ENCODE measurements at regions not wholly inside any gene's neighbourhood (a gene's known extent, or its start where the extent isn't known, plus 50 kb on each side); places are given as distances from the start of the nearest gene placed in this dataset.

- peak; percentile 36 for DNase-seq
Observed at GRCh38 chr19:29263305-29264135, 50.6 kb upstream of the UQCRFS1 start.

- no peak for DNase-seq
Observed at GRCh38 chr19:29264897-29265296, 51.9 kb upstream of the UQCRFS1 start.

GRCh38 chr19:29265436-29265835 is 52.5 kb upstream of the UQCRFS1 start:
- no peak for DNase-seq

- no peak for DNase-seq
Observed at GRCh38 chr19:29266001-29266400, 53.0 kb upstream of the UQCRFS1 start.

GRCh38 chr19:29266603-29267002 is 53.7 kb upstream of the UQCRFS1 start:
- DNase-seq, result no peak

- DNase-seq, result no peak
Observed at GRCh38 chr19:29267701-29268100, 54.8 kb upstream of the UQCRFS1 start.

GRCh38 chr19:29268103-29268502 is 55.2 kb upstream of the UQCRFS1 start:
- DNase-seq, result no peak

GRCh38 chr19:29268721-29269393 is 55.9 kb upstream of the UQCRFS1 start:
- DNase-seq, result no peak

GRCh38 chr19:29269641-29270040 is 56.7 kb upstream of the UQCRFS1 start:
- no peak for DNase-seq

- DNase-seq, result no peak
Observed at GRCh38 chr19:29271341-29271740, 58.4 kb upstream of the UQCRFS1 start.

- no peak for DNase-seq
Observed at GRCh38 chr19:29271911-29272310, 59.0 kb upstream of the UQCRFS1 start.

GRCh38 chr19:29273000-29273640 is 60.2 kb upstream of the UQCRFS1 start:
- no peak for DNase-seq

GRCh38 chr19:29275266-29275665 is 62.3 kb upstream of the UQCRFS1 start:
- no peak for DNase-seq

- DNase-seq, result no peak
Observed at GRCh38 chr19:29277102-29277501, 64.2 kb upstream of the UQCRFS1 start.

GRCh38 chr19:29278716-29279115 is 65.8 kb upstream of the UQCRFS1 start:
- DNase-seq, result no peak

- DNase-seq, result no peak
Observed at GRCh38 chr19:29283366-29283765, 70.4 kb upstream of the UQCRFS1 start.

GRCh38 chr19:29285187-29285687 is 72.3 kb upstream of the UQCRFS1 start:
- no peak for DNase-seq

GRCh38 chr19:29285878-29286277 is 72.9 kb upstream of the UQCRFS1 start:
- DNase-seq, result peak; percentile 51

- DNase-seq, result peak; percentile 87
Observed at GRCh38 chr19:29287061-29287460, 74.1 kb upstream of the UQCRFS1 start.

GRCh38 chr19:29288256-29288655 is 75.3 kb upstream of the UQCRFS1 start:
- no peak for DNase-seq

GRCh38 chr19:29289020-29289419 is 76.1 kb upstream of the UQCRFS1 start:
- DNase-seq, result no peak

- peak; percentile 76 for DNase-seq
Observed at GRCh38 chr19:29290853-29291252, 77.9 kb upstream of the UQCRFS1 start.

- DNase-seq, result no peak
Observed at GRCh38 chr19:29292153-29292552, 79.2 kb upstream of the UQCRFS1 start.

GRCh38 chr19:29292562-29292961 is 79.6 kb upstream of the UQCRFS1 start:
- no peak for DNase-seq
